Osteoblast (primary cell): ENCODE measurements at regions not wholly inside any gene's neighbourhood (a gene's known extent, or its start where the extent isn't known, plus 50 kb on each side); places are given as distances from the start of the nearest gene placed in this dataset.

ENCODE experiments used
- DNase-seq: peaks from one replicate; pipeline ENCODE4 v3.0.0; 2011; ENCODE audit warnings: low spot score, mixed read lengths; ENCODE audit not compliant: insufficient read length; ENCODE audit errors: missing footprints
- H2AFZ ChIP-seq: 2 replicates; pipeline ENCODE4 v1.6.0; 2011; ENCODE audit warnings: mild to moderate bottlenecking, low read length
- H3K27ac ChIP-seq: 2 replicates; pipeline ENCODE4 v1.5.1; 2011; ENCODE audit warnings: mild to moderate bottlenecking, low read depth, low read length, moderate library complexity
- H3K27me3 ChIP-seq: 2 replicates; pipeline ENCODE4 v1.6.0; 2012; ENCODE audit warnings: mild to moderate bottlenecking, control low read depth, inconsistent platforms, low read length, moderate library complexity; ENCODE audit not compliant: insufficient read depth
- H3K36me3 ChIP-seq: 2 replicates; pipeline ENCODE4 v1.5.1; 2011; ENCODE audit warnings: mild to moderate bottlenecking, low read length, control low read depth, moderate library complexity; ENCODE audit not compliant: insufficient read depth
- H3K4me1 ChIP-seq: 2 replicates; pipeline ENCODE4 v1.5.1; 2011; ENCODE audit warnings: mild to moderate bottlenecking, low read length, control low read depth, moderate library complexity; ENCODE audit not compliant: insufficient read depth
- H3K4me2 ChIP-seq: 2 replicates; pipeline ENCODE4 v1.6.0; 2011; ENCODE audit warnings: mild to moderate bottlenecking, low read length; ENCODE audit not compliant: insufficient read depth
- H3K4me3 ChIP-seq: fragments of 200-600 bp; sonication (generic); 3 replicates; pipeline ENCODE4 v1.5.1; 2012; ENCODE audit warnings: mild to moderate bottlenecking, low read length, inconsistent platforms; ENCODE audit not compliant: insufficient read depth
- H3K79me2 ChIP-seq: 2 replicates; pipeline ENCODE4 v1.6.0; 2012; ENCODE audit warnings: mild to moderate bottlenecking, low read length, control low read depth, inconsistent platforms; ENCODE audit not compliant: insufficient read depth
- H3K9me3 ChIP-seq: 2 replicates; pipeline ENCODE4 v1.5.1; 2011; ENCODE audit warnings: low read depth, low read length, control low read depth
- H4K20me1 ChIP-seq: 2 replicates; pipeline ENCODE4 v1.6.0; 2012; ENCODE audit warnings: mild to moderate bottlenecking, low read length, control low read depth; ENCODE audit not compliant: insufficient read depth
- CTCF ChIP-seq: IDR thresholded peaks from 2 replicates; pipeline ENCODE4 v1.5.1; 2011; ENCODE audit warnings: mild to moderate bottlenecking, low read depth, low read length, moderate library complexity; ENCODE audit errors: extremely low read depth

- no peak for TF ChIP-seq CTCF
- H3K4me3 ChIP-seq = no peak overlapping the region
- H3K9me3 ChIP-seq = no peaks in the 10 kb centered on the region
- no peak overlapping the region for H2AFZ ChIP-seq
- no peak overlapping the region for H3K4me2 ChIP-seq
- no peaks in the 10 kb centered on the region for H3K36me3 ChIP-seq
- H3K79me2 ChIP-seq = no peaks in the 10 kb centered on the region
- H3K27ac ChIP-seq = no peak overlapping the region
- no peaks in the 10 kb centered on the region for H4K20me1 ChIP-seq
- no peaks in the 10 kb centered on the region for H3K27me3 ChIP-seq
- H3K4me1 ChIP-seq = peaks cover 3% of the 10 kb centered on the region
- DNase-seq = no peak
Observed at GRCh38 chr2:6077585-6077984, 385.4 kb downstream of the SOX11 start.

- Histone ChIP-seq H3K9me3 (no peaks in the 10 kb centered on the region), H3K27me3 (no peaks in the 10 kb centered on the region), H3K4me3 (no peak overlapping the region), H3K4me1 (peaks cover 3% of the 10 kb centered on the region), H3K27ac (no peak overlapping the region), H4K20me1 (no peaks in the 10 kb centered on the region), H3K79me2 (no peaks in the 10 kb centered on the region), H3K36me3 (no peaks in the 10 kb centered on the region), H3K4me2 (no peak overlapping the region), H2AFZ (no peak overlapping the region)
- DNase-seq = no peak
- no peak for TF ChIP-seq CTCF
Observed at GRCh38 chr2:6078414-6078813, 386.2 kb downstream of the SOX11 start.

GRCh38 chr2:6079405-6079804 lies 387.2 kb downstream of the SOX11 start:
- Histone ChIP-seq H3K4me1 (no peaks in the 10 kb centered on the region), H3K27ac (no peak overlapping the region), H3K4me2 (no peak overlapping the region), H3K36me3 (no peaks in the 10 kb centered on the region), H4K20me1 (no peaks in the 10 kb centered on the region), H3K79me2 (no peaks in the 10 kb centered on the region), H3K27me3 (no peaks in the 10 kb centered on the region), H3K4me3 (no peak overlapping the region), H3K9me3 (no peaks in the 10 kb centered on the region), H2AFZ (no peak overlapping the region)
- TF ChIP-seq CTCF = no peak
- no peak for DNase-seq

- DNase-seq = no peak
- Histone ChIP-seq H3K36me3 (no peaks in the 10 kb centered on the region), H3K79me2 (no peaks in the 10 kb centered on the region), H3K27me3 (no peaks in the 10 kb centered on the region), H3K4me1 (no peaks in the 10 kb centered on the region), H3K4me2 (no peak overlapping the region), H3K27ac (no peak overlapping the region), H4K20me1 (no peaks in the 10 kb centered on the region), H3K4me3 (no peak overlapping the region), H2AFZ (no peak overlapping the region), H3K9me3 (no peaks in the 10 kb centered on the region)
- TF ChIP-seq CTCF = no peak
Observed at GRCh38 chr2:6080932-6081753, 389.0 kb downstream of the SOX11 start.
